Uterus (tissue), 3 donors: ENCODE measurements at regions not wholly inside any gene's neighbourhood (a gene's known extent, or its start where the extent isn't known, plus 50 kb on each side); places are given as distances from the start of the nearest gene placed in this dataset.

Experiments used
- DNase-seq, 2 donors: peaks; one replicate each; pipeline ENCODE4 v3.0.0-alpha.2; 2019 to 2020
- H3K27ac ChIP-seq, 2 donors: fragments of 200-600 bp; sonication (generic); 1 replicate in 1 of 2; 2 replicates in 1 of 2; pipeline ENCODE4 v1.5.1; 2016 to 2018
- H3K27me3 ChIP-seq, 2 donors: fragments of 200-600 bp; sonication (generic); one replicate each; pipeline ENCODE4 v1.5.1; 2018 to 2019; ENCODE audit warnings: control low read depth in 1 of 2
- H3K36me3 ChIP-seq, 2 donors: fragments of 200-600 bp; sonication (generic); one replicate each; pipeline ENCODE4 v1.5.1; 2019; ENCODE audit warnings: control low read depth in 1 of 2
- H3K4me1 ChIP-seq, 2 donors: fragments of 200-600 bp; sonication (generic); one replicate each; pipeline ENCODE4 v1.5.1; 2018 to 2019; ENCODE audit warnings: control low read depth in 1 of 2
- H3K4me3 ChIP-seq, 2 donors: fragments of 200-600 bp; sonication (generic); 1 replicate in 1 of 2; 2 replicates in 1 of 2; pipeline ENCODE4 v1.5.1; 2018 to 2019; ENCODE audit warnings: mild to moderate bottlenecking in 1 of 2
- H3K9me3 ChIP-seq, 2 donors: fragments of 200-600 bp; sonication (generic); one replicate each; pipeline ENCODE4 v1.5.1; 2019; ENCODE audit warnings: control low read depth in 1 of 2
- CTCF ChIP-seq, 4 experiments: fragments of 200-600 bp in 2 of 4; fragments of 450-650 bp in 2 of 4; sonication (generic) in 2 of 4; IDR thresholded peaks; one replicate each; pipeline ENCODE4 v1.5.1; 2016 to 2019; ENCODE audit warnings: antibody characterized with exemption in 4 of 4, mild to moderate bottlenecking in 2 of 4, moderate library complexity in 1 of 4
- POLR2A ChIP-seq, 2 donors: fragments of 450-650 bp; IDR thresholded peaks; one replicate each; pipeline ENCODE4 v1.6.1; 2016; ENCODE audit warnings: antibody characterized with exemption in 2 of 2, mild to moderate bottlenecking in 1 of 2, moderate library complexity in 1 of 2
- intact Hi-C: fragments of 100-400 bp; cut with DNase I; formaldehyde crosslinking; loops from one replicate; pipeline ENCODE4 v1.15.1; 2023; ENCODE audit warnings: low total_unique reads
- donor health status: DM: yes; HTN: yes; CAD: no.

- no peaks in the 10 kb centered on the region for H3K9me3 ChIP-seq
- no peaks in the 10 kb centered on the region for H3K27me3 ChIP-seq
- H3K4me3 ChIP-seq, result no peak overlapping the region
- no peak for DNase-seq
- intact Hi-C loops, result no loop called here
- H3K4me1 ChIP-seq, result no peaks in the 10 kb centered on the region
- H3K27ac ChIP-seq, result no peak overlapping the region
- no peak for TF ChIP-seq CTCF (IDR thresholded peaks at IDR 0.05)
- TF ChIP-seq POLR2A (IDR thresholded peaks at IDR 0.05), result no peak
- H3K36me3 ChIP-seq, result no peaks in the 10 kb centered on the region
These were observed 401.7 kb upstream of the MAF start for GRCh38 chr16:80002261-80002660.

- no peak overlapping the region for H3K4me3 ChIP-seq
- no peak overlapping the region for H3K27ac ChIP-seq
- intact Hi-C loops, result no loop called here
- TF ChIP-seq CTCF (IDR thresholded peaks at IDR 0.05), result no peak
- no peak for TF ChIP-seq POLR2A (IDR thresholded peaks at IDR 0.05)
- no peak for DNase-seq
- no peaks in the 10 kb centered on the region for H3K9me3 ChIP-seq
- no peaks in the 10 kb centered on the region for H3K4me1 ChIP-seq
- H3K36me3 ChIP-seq, result no peaks in the 10 kb centered on the region
- no peaks in the 10 kb centered on the region for H3K27me3 ChIP-seq
These were observed 397.6 kb upstream of the MAF start for GRCh38 chr16:79998143-79998542.

GRCh38 chr16:79997257-79997656 is 396.7 kb upstream of the MAF start:
- no peak overlapping the region for H3K4me3 ChIP-seq
- H3K9me3 ChIP-seq, result no peaks in the 10 kb centered on the region
- no peaks in the 10 kb centered on the region for H3K36me3 ChIP-seq
- intact Hi-C loops, result no loop called here
- TF ChIP-seq POLR2A (IDR thresholded peaks at IDR 0.05), result no peak
- TF ChIP-seq CTCF (IDR thresholded peaks at IDR 0.05), result no peak
- no peak overlapping the region for H3K27ac ChIP-seq
- H3K27me3 ChIP-seq, result no peaks in the 10 kb centered on the region
- no peak for DNase-seq
- no peaks in the 10 kb centered on the region for H3K4me1 ChIP-seq

GRCh38 chr16:79996321-79996720 is 395.8 kb upstream of the MAF start:
- intact Hi-C loops, result no loop called here
- no peaks in the 10 kb centered on the region for H3K36me3 ChIP-seq
- no peaks in the 10 kb centered on the region for H3K9me3 ChIP-seq
- H3K27me3 ChIP-seq, result no peaks in the 10 kb centered on the region
- no peaks in the 10 kb centered on the region for H3K4me1 ChIP-seq
- no peak overlapping the region for H3K27ac ChIP-seq
- TF ChIP-seq POLR2A (IDR thresholded peaks at IDR 0.05) (no peak), CTCF (IDR thresholded peaks at IDR 0.05) (no peak)
- DNase-seq, result no peak
- no peak overlapping the region for H3K4me3 ChIP-seq

- TF ChIP-seq CTCF (IDR thresholded peaks at IDR 0.05) (no peak), POLR2A (IDR thresholded peaks at IDR 0.05) (no peak)
- Histone ChIP-seq H3K4me1 (no peaks in the 10 kb centered on the region), H3K27ac (no peak overlapping the region), H3K36me3 (no peaks in the 10 kb centered on the region), H3K4me3 (no peak overlapping the region), H3K9me3 (no peaks in the 10 kb centered on the region), H3K27me3 (no peaks in the 10 kb centered on the region)
- intact Hi-C loops, result no loop called here
- no peak for DNase-seq
These were observed 394.8 kb upstream of the MAF start for GRCh38 chr16:79995315-79995714.
